HepG2 (cell line): ENCODE measurements at regions not wholly inside any gene's neighbourhood (a gene's known extent, or its start where the extent isn't known, plus 50 kb on each side); places are given as distances from the start of the nearest gene placed in this dataset.

Experiments used
- BHLHE40 ChIP-seq: IDR thresholded peaks from 2 replicates; pipeline ENCODE4 v1.6.1; 2011; ENCODE audit warnings: low read length, improper control_type of control experiment
- CHD4 ChIP-seq: fragments of 200-600 bp; sonication (generic); IDR thresholded peaks from 2 replicates; pipeline ENCODE4 v1.7.0; 2017; ENCODE audit warnings: mild to moderate bottlenecking, low read length, borderline replicate concordance
- DBP ChIP-seq: sonication (generic); formaldehyde crosslinking; IDR thresholded peaks from 2 replicates; pipeline ENCODE4 v1.4.0; 2020; ENCODE audit warnings: missing genetic modification reagents; ENCODE audit errors: not compliant biosample characterization
- KAT8 ChIP-seq: IDR thresholded peaks from 2 replicates; pipeline ENCODE4 v1.6.1; 2016; ENCODE audit warnings: missing genetic modification reagents, missing compliant biosample characterization
- RFX5 ChIP-seq: IDR thresholded peaks from 2 replicates; pipeline ENCODE4 v1.6.1; 2011; ENCODE audit warnings: low read depth, low read length, improper control_type of control experiment
- TAF1 ChIP-seq: sonication (generic); formaldehyde crosslinking; IDR thresholded peaks from 2 replicates; pipeline ENCODE4 v1.4.0; 2020; ENCODE audit warnings: missing genetic modification reagents
- ZFP41 ChIP-seq: sonication (generic); formaldehyde crosslinking; IDR thresholded peaks from 2 replicates; pipeline ENCODE4 v1.4.0; 2020; ENCODE audit warnings: mild to moderate bottlenecking, missing genetic modification reagents, borderline replicate concordance

- TF ChIP-seq RFX5 (no peak), CHD4 (no peak), ZFP41 (CRISPR knock-in tag) (no peak), KAT8 (CRISPR knock-in tag) (no peak), DBP (CRISPR knock-in tag) (no peak), TAF1 (no peak), BHLHE40 (no peak)
Observed at GRCh38 chr5:92147798-92148197, 764.7 kb upstream of the ARRDC3 start.
